Peyer's patch (tissue), 4 donors: ENCODE measurements at regions not wholly inside any gene's neighbourhood (a gene's known extent, or its start where the extent isn't known, plus 50 kb on each side); places are given as distances from the start of the nearest gene placed in this dataset.

Experiments used
- CTCF ChIP-seq, 6 experiments: fragments of 450-650 bp in 4 of 6; fragments of 200-600 bp in 2 of 6; sonication (generic) in 1 of 6; IDR thresholded peaks; one replicate each; pipeline ENCODE4 v1.5.1; 2017 to 2019; ENCODE audit warnings: antibody characterized with exemption in 6 of 6, mild to moderate bottlenecking in 3 of 6, moderate library complexity in 1 of 6
- POLR2A ChIP-seq, 2 donors: fragments of 450-650 bp; IDR thresholded peaks; one replicate each; pipeline ENCODE4 v1.5.1; 2017; ENCODE audit warnings: antibody characterized with exemption in 2 of 2, mild to moderate bottlenecking in 2 of 2, moderate library complexity in 2 of 2

- no peak for TF ChIP-seq CTCF (IDR thresholded peaks at IDR 0.05)
- TF ChIP-seq POLR2A (IDR thresholded peaks at IDR 0.05) = no peak
These were observed 206.5 kb upstream of the ZWINT start for GRCh38 chr10:56567580-56567979.
